H1 (cell line): ENCODE measurements at regions not wholly inside any gene's neighbourhood (a gene's known extent, or its start where the extent isn't known, plus 50 kb on each side); places are given as distances from the start of the nearest gene placed in this dataset.

Source experiments
- CTCF ChIA-PET: fragments of 300-600 bp; sonication (Branson Sonifier 250); formaldehyde crosslinking; loops from one replicate; lab custom pipeline; 2021; ENCODE audit not compliant: partially characterized antibody; lab: Charles Lee
- POLR2A ChIA-PET: fragments of 300-600 bp; sonication (Branson Sonifier 250); formaldehyde crosslinking; loops from one replicate; lab custom pipeline; 2021; ENCODE audit warnings: inconsistent platforms; ENCODE audit not compliant: partially characterized antibody; lab: Charles Lee
- DNase-seq, 2 experiments: peaks; one replicate each; pipeline versions ENCODE4 v3.0.0 to v3.0.0-alpha.2; 2010 to 2022; ENCODE audit warnings: low spot score in 2 of 2, low read depth in 1 of 2, mixed read lengths in 1 of 2
- FAIRE-seq: peaks from 2 replicates; lab custom pipeline; 2011; peaks lifted over from hg19 to GRCh38; lab: Jason Lieb, UNC
- H2AFZ ChIP-seq: 2 replicates; pipeline ENCODE4 v1.8.1; 2012; ENCODE audit warnings: low read length, inconsistent platforms
- H2AK5ac ChIP-seq: 2 replicates; pipeline ENCODE4 v1.6.1; 2013; ENCODE audit warnings: low read depth, low read length
- H2BK120ac ChIP-seq: replicated peaks from 2 replicates; pipeline ENCODE3; 2013; ENCODE audit warnings: low read depth, low read length, inconsistent platforms
- H2BK12ac ChIP-seq: 2 replicates; pipeline ENCODE4 v1.6.1; 2013; ENCODE audit warnings: low read depth, low read length
- H2BK15ac ChIP-seq: 2 replicates; pipeline ENCODE4 v1.6.1; 2013; ENCODE audit warnings: low read length
- H2BK20ac ChIP-seq: 2 replicates; pipeline ENCODE4 v1.6.1; 2013; ENCODE audit warnings: low read length
- H2BK5ac ChIP-seq: 2 replicates; pipeline ENCODE4 v1.6.1; 2013; ENCODE audit warnings: low read depth, low read length
- H3K14ac ChIP-seq: 2 replicates; pipeline ENCODE4 v1.6.1; 2013; ENCODE audit warnings: inconsistent platforms; ENCODE audit not compliant: insufficient read length
- H3K18ac ChIP-seq: 2 replicates; pipeline ENCODE4 v1.6.1; 2013; ENCODE audit warnings: low read length; ENCODE audit errors: extremely low read depth
- H3K23ac ChIP-seq: 2 replicates; pipeline ENCODE4 v1.6.1; 2013; ENCODE audit warnings: inconsistent platforms; ENCODE audit not compliant: insufficient read length
- H3K23me2 ChIP-seq: 2 replicates; pipeline ENCODE4 v1.6.1; 2013; ENCODE audit warnings: low read depth, low read length
- H3K27ac ChIP-seq: 2 replicates; pipeline ENCODE4 v1.6.1; 2011; ENCODE audit warnings: low read depth, low read length, inconsistent platforms
- H3K27me3 ChIP-seq, 4 experiments: replicated peaks in 1 of 4; 1 replicate in 1 of 4; 2 replicates in 3 of 4; pipeline versions ENCODE4 v1.6.1 to v1.8.1; 2011 to 2013; ENCODE audit warnings: low read length in 3 of 4, mild to moderate bottlenecking in 3 of 4, inconsistent platforms in 2 of 4, mixed read lengths in 2 of 4, moderate library complexity in 1 of 4; ENCODE audit not compliant: control insufficient read depth in 3 of 4, insufficient read depth in 3 of 4; ENCODE audit errors: extremely low read depth in 1 of 4
- H3K36me3 ChIP-seq, 4 experiments: 2 replicates each; pipeline versions ENCODE4 v1.6.1 to v1.8.1; 2011 to 2013; ENCODE audit warnings: mild to moderate bottlenecking in 4 of 4, low read length in 3 of 4, moderate library complexity in 2 of 4, control low read depth in 1 of 4, inconsistent platforms in 1 of 4; ENCODE audit not compliant: insufficient read depth in 4 of 4, control insufficient read depth in 2 of 4
- H3K4ac ChIP-seq: replicated peaks from 2 replicates; pipeline ENCODE3; 2013; ENCODE audit warnings: low read length, low read depth, mixed read lengths, inconsistent platforms; ENCODE audit not compliant: insufficient read length
- H3K4me1 ChIP-seq, 4 experiments: replicated peaks in 1 of 4; 1 replicate in 1 of 4; 2 replicates in 3 of 4; pipeline versions ENCODE4 v1.6.1 to v1.8.1; 2011 to 2013; ENCODE audit warnings: low read length in 3 of 4, inconsistent platforms in 2 of 4, mixed read lengths in 1 of 4; ENCODE audit not compliant: insufficient read depth in 4 of 4, control insufficient read depth in 3 of 4
- H3K4me2 ChIP-seq, 2 experiments: 2 replicates each; pipeline versions ENCODE4 v1.6.1 to v1.8.1; 2011 to 2013; ENCODE audit warnings: low read depth in 2 of 2, low read length in 2 of 2, control low read depth in 1 of 2, inconsistent platforms in 1 of 2, mild to moderate bottlenecking in 1 of 2; ENCODE audit not compliant: insufficient read depth in 1 of 2
- H3K4me3 ChIP-seq, 4 experiments: fragments of 200-600, 300-600 bp in 1 of 4; sonication (generic), shearing (Covaris generic), sonication (Bioruptor Twin) in 1 of 4; 2 replicates each; pipeline versions ENCODE4 v1.5.1 to v1.8.1; 2011 to 2016; ENCODE audit warnings: low read length in 4 of 4, low read depth in 3 of 4, control low read depth in 2 of 4, inconsistent platforms in 2 of 4, mild to moderate bottlenecking in 2 of 4, mixed read lengths in 1 of 4, moderate library complexity in 1 of 4; ENCODE audit not compliant: insufficient read depth in 2 of 4; ENCODE audit errors: extremely low read depth in 1 of 4
- H3K56ac ChIP-seq: replicated peaks from 2 replicates; pipeline ENCODE3; 2013; ENCODE audit warnings: low read depth, mild to moderate bottlenecking, mixed read lengths, low read length, inconsistent platforms; ENCODE audit not compliant: insufficient read length
- H3K79me1 ChIP-seq: 2 replicates; pipeline ENCODE4 v1.6.1; 2013; ENCODE audit warnings: low read depth, low read length, control low read depth
- H3K79me2 ChIP-seq, 2 experiments: 2 replicates each; pipeline versions ENCODE4 v1.6.1 to v1.8.1; 2012 to 2013; ENCODE audit warnings: low read length in 2 of 2, mild to moderate bottlenecking in 2 of 2, inconsistent platforms in 1 of 2; ENCODE audit not compliant: insufficient read depth in 2 of 2, control insufficient read depth in 1 of 2
- H3K9ac ChIP-seq, 4 experiments: replicated peaks in 1 of 4; 1 replicate in 1 of 4; 2 replicates in 3 of 4; pipeline versions ENCODE4 v1.6.1 to v1.8.1; 2011 to 2013; ENCODE audit warnings: low read depth in 3 of 4, low read length in 3 of 4, control low read depth in 2 of 4, mild to moderate bottlenecking in 2 of 4, moderate library complexity in 2 of 4, inconsistent platforms in 1 of 4; ENCODE audit errors: extremely low read depth in 1 of 4
- H3K9me3 ChIP-seq, 2 experiments: 2 replicates each; pipeline versions ENCODE4 v1.6.1 to v1.8.1; 2012 to 2013; ENCODE audit warnings: mild to moderate bottlenecking in 2 of 2, moderate library complexity in 2 of 2, control low read depth in 1 of 2, inconsistent platforms in 1 of 2, low read depth in 1 of 2, low read length in 1 of 2, mixed read lengths in 1 of 2; ENCODE audit not compliant: insufficient read depth in 2 of 2
- H4K20me1 ChIP-seq, 2 experiments: replicated peaks in 1 of 2; 2 replicates each; pipeline versions ENCODE3 to v1.8.1; 2011 to 2013; ENCODE audit warnings: inconsistent platforms in 2 of 2, low read length in 2 of 2, mild to moderate bottlenecking in 1 of 2; ENCODE audit not compliant: insufficient read depth in 2 of 2, control insufficient read depth in 1 of 2
- H4K5ac ChIP-seq: 2 replicates; pipeline ENCODE4 v1.6.1; 2013; ENCODE audit warnings: low read length, low read depth, mixed read lengths, inconsistent platforms; ENCODE audit not compliant: insufficient read length
- H4K8ac ChIP-seq: 2 replicates; pipeline ENCODE4 v1.8.0; 2013; ENCODE audit warnings: mild to moderate bottlenecking, moderate library complexity, low read length, inconsistent platforms; ENCODE audit not compliant: insufficient read depth; ENCODE audit errors: extremely low read depth
- H4K91ac ChIP-seq: replicated peaks from 2 replicates; pipeline ENCODE3; 2013; ENCODE audit warnings: low read length, mixed read lengths, inconsistent platforms; ENCODE audit not compliant: insufficient read length
- CREB1 ChIP-seq: IDR thresholded peaks from 2 replicates; pipeline ENCODE4 v1.6.1; 2012; ENCODE audit warnings: inconsistent platforms
- POLR2AphosphoS5 ChIP-seq: IDR thresholded peaks from 2 replicates; pipeline ENCODE4 v1.6.1; 2011; ENCODE audit warnings: low read depth, low read length

DNA sequence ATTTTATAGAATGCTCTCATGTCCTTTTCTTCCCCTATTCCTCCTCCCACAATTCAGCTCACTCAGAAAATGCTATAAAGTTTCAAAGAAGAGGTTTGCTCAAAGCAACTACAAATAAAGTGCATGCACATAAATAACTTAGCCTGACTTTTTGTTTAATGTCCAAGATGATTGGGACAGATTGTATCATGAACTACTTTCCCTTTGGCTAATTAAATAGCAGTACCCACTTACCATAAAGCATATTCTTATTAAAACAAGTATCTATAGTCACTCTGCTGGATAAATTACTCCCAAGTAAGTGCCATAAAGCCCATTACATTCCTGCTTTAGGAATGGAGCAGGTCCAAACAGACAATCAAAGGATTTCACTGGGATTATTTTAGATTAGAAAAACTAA lies 576.0 kb downstream of the LMO4 start:
- FAIRE-seq: no peak
- no peak overlapping the region for H2BK5ac ChIP-seq
- H4K20me1 ChIP-seq: no peaks in the 10 kb centered on the region
- H4K91ac ChIP-seq: no peak overlapping the region
- no peaks in the 10 kb centered on the region for H3K36me3 ChIP-seq
- no peak overlapping the region for H3K56ac ChIP-seq
- no peak overlapping the region for H2BK15ac ChIP-seq
- no peak overlapping the region for H3K4me3 ChIP-seq
- H3K23ac ChIP-seq: no peak overlapping the region
- H3K79me2 ChIP-seq: no peaks in the 10 kb centered on the region
- H3K4me1 ChIP-seq: peaks cover 0 to 5% (median 2%) of the 10 kb centered on the region in 4 experiments; a peak in 3 of 7 replicates
- no peak for DNase-seq
- no peak overlapping the region for H2BK12ac ChIP-seq
- H2BK120ac ChIP-seq: no peak overlapping the region
- ChIA-PET POLR2A (no interaction called here), CTCF (no interaction called here)
- no peaks in the 10 kb centered on the region for H3K23me2 ChIP-seq
- H4K5ac ChIP-seq: no peak overlapping the region
- H3K9me3 ChIP-seq: no peaks in the 10 kb centered on the region
- no peak overlapping the region for H2AK5ac ChIP-seq
- H3K79me1 ChIP-seq: no peaks in the 10 kb centered on the region
- H3K4me2 ChIP-seq: no peak overlapping the region
- no peak for TF ChIP-seq POLR2AphosphoS5
- no peak for TF ChIP-seq CREB1
- H3K18ac ChIP-seq: no peak overlapping the region
- H2BK20ac ChIP-seq: no peak overlapping the region
- H3K4ac ChIP-seq: no peak overlapping the region
- no peaks in the 10 kb centered on the region for H3K27me3 ChIP-seq
- H4K8ac ChIP-seq: no peak overlapping the region
- H3K14ac ChIP-seq: no peak overlapping the region
- no peak overlapping the region for H3K27ac ChIP-seq
- H3K9ac ChIP-seq: no peak overlapping the region
- no peak overlapping the region for H2AFZ ChIP-seq
